Stromal cell of bone marrow (primary cell): ENCODE measurements at regions not wholly inside any gene's neighbourhood (a gene's known extent, or its start where the extent isn't known, plus 50 kb on each side); places are given as distances from the start of the nearest gene placed in this dataset.

Experiments
- DNase-seq: peaks from one replicate; pipeline ENCODE4 v3.0.0-alpha.2; 2012; ENCODE audit warnings: low read depth

GRCh38 chr13:107113387-107113786 is 545.5 kb upstream of the ARGLU1 start:
- no peak for DNase-seq

DNA sequence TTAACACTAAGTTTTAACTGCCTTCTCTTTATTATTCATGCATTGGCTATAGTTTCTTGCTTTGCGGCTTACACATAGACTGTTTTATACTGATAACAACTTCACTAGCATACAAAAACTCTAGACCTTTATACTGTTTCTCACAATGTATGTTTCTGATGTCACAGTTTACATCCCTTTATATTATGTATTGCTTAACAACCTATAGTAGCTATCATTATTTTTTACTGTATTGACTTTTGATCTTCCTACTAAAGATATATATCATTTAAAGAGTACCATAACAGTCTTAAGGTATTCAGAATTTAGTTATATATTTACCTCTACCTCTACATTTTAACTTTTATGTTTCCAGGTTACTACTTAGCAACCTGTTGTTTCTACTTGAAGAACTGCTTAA is 543.3 kb upstream of the ARGLU1 start:
- DNase-seq: no peak

- DNase-seq: no peak
These were observed 536.7 kb upstream of the ARGLU1 start for GRCh38 chr13:107104631-107105030.

DNA sequence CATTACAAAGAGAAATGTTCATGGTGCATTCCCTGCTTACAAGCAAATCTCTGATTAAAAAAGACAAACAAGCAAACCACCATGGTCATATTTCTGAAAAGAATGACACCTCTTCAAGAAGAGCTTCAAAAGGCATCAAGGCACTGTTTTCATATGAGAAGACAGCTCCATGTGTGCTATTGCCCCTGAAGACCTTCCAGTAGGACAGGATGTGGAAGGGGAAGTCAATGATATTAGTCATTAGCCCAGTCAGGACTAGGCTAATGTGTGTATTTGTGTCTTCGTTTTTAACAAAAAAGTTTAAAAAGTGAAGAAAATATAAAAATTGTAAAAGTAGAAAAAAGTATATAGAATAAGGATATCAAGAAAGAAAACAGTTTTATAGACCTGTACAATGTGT is 534.7 kb upstream of the ARGLU1 start:
- DNase-seq: no peak

DNA sequence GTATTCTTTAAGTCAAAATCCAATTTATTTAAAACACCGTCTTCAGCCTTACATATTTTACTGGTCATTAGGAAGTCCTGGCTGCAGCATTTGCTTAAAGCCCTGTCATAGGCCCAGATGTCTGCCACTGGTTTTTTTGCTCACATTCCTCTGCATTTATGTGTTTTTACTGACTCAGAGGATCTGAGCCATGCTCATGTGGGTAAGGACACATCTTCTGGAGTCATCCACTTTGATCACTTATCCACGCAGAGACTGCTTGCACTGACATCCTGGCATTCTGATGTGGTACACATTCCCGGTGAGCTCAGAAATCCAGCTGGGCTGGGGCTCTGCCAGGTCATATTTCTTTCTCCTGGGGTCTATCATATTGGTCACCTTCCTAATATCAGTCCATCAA is 531.7 kb upstream of the ARGLU1 start:
- DNase-seq: peak; percentile 64

DNA sequence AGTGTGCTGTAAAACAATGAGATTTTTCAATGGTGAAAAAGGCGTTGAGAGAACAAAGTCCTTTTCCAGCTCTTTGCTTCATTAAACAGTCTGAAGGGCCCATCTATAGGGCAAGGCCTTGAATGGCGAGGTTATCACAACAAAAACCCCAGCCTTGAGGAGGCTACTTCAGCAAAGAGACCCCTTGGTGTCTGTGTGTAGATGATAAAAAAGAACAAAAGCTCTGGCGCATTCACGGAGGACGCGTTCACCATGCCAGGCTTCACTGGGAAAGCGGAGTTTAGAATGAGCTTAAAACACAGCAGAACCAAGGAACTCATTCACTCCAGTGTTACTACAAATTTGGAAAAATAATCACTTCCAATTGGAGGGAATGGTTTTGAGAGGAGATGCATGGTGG is 530.0 kb upstream of the ARGLU1 start:
- no peak for DNase-seq

GRCh38 chr13:107095876-107096275 is 527.9 kb upstream of the ARGLU1 start:
- no peak for DNase-seq

- DNase-seq: no peak
These were observed 523.9 kb upstream of the ARGLU1 start for GRCh38 chr13:107091861-107092260.

DNA sequence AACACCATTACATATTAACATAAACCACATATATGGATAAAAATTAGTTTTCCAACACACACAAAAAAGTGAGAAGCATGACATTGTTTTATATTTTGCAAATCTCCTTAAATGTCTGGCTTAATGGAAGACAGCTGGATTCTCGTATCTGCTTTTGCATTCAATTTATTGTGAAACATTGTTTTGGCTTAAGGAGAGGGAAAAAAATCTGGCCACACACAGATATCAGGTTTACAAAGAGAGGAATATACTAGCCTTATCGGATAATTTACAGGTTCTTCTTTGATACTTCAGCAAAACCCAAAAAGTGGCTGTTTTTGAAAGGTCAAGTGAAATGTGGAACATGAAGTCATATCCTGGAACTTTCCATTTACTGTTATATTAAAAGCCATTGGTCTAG is 523.5 kb upstream of the ARGLU1 start:
- no peak for DNase-seq

- no peak for DNase-seq
These were observed 520.1 kb upstream of the ARGLU1 start for GRCh38 chr13:107088061-107088460.

DNA sequence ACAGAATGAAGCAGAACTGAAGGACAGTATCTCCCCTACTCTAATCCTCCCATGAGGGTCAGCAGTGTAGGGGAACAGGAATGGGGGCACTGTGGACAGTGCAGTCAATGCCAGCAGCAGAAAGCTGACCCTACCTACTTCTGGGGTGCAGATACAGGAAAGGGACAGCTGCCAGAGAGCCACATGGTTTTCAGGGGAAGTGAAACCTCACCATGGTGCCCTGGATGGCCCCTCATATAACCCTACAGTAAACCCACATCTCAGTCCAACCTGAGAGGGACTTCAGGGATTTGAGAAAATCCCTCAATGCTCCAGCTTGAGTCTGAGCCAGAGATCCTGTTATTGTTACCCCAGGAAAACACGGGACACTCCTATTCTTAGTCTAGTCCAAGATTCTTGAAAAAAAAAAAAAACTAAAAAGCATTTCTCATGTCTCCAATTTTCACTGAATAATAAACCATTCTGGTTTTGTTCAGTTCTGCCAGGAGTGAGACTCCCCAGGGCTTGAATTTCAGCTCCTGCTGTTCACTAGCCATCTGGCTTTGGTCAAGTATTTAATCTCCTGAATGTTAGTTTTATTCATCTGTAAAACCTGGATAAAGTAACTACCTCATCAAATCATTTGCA is 511.6 kb upstream of the ARGLU1 start:
- no peak for DNase-seq

DNA sequence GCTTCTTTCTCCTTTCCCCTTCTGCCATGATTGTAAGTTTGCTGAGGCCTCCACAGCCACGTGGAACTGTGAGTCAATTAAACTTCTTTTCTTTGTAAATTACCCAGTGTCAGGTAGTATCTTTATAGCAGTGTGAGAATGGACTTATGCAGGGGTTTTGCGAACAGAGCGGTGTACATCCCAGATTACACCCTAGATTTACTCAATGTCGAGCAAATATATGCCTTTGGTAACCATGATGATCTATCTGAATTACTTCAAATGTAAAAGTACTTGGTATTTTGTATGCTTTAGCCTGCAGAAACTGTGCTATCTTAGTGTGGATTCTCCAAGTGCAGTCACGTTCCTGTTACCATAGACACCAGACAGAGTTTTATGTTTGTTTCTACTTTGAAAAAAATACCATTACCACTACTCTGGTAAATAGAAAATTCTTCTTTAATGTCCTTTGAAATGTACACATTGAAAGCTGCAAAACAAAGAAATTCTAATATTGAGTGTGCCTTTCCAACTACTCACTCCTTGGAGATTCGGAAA is 510.4 kb upstream of the ARGLU1 start:
- DNase-seq: no peak

DNA sequence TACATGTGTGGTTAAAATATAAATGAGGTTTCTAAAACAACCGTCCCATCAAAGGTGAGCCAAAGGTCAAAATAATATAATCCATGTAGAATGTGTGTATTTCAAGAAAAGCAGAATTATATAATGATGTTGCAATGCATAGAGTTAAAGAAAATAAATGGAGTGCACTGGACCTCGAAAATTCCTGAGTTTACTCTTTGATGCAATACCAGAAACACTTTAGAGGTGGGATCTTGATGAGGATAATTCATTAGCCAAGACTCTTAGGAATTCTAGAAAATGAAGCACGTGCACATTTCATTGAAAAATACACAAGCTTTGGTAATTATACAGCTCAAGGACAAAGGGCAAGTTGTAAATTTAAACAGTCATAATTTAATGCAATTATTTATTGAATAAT is 508.9 kb upstream of the ARGLU1 start:
- DNase-seq: no peak

DNA sequence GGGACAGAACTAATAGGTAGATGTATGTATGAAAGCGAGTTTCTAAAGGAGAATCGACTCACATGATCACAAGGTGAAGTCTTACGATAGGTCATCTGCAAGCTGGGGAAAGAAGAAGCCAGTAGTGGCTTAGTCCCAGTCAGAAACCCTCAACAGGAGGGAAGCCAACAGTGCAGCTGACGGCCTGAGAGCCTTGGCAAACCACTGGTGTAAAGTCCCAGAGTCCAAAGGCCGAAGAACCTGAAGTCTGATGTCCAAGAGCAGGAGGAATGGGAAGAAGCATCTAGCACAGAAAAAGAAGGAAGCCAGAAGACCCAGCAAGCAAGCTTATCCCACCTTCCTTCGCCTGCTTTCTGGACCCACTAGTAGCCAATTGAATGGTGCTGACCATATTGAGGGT is 507.6 kb upstream of the ARGLU1 start:
- DNase-seq: no peak

- no peak for DNase-seq
These were observed 502.9 kb upstream of the ARGLU1 start for GRCh38 chr13:107070792-107071191.

- DNase-seq: no peak
These were observed 501.3 kb upstream of the ARGLU1 start for GRCh38 chr13:107069108-107069776.

- DNase-seq: no peak
These were observed 499.4 kb upstream of the ARGLU1 start for GRCh38 chr13:107067381-107067780.

DNA sequence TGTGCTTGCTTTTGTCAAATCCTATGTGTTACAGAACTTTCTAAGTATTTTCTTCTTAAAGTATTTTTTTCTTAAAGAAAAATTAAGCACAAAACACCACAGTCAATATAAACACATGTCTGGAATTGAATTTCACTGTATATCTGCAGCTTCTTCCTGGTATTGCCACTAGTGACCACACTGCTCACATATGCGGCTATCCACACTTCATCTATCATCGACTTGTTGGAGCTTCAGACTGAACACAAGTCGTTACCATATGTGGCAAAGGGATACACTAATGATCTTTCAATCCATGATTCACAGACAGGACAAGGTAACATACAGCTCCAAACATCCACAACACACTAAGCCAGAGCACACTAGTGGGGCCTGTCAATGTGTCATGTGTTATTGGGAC is 498.4 kb upstream of the ARGLU1 start:
- no peak for DNase-seq

GRCh38 chr13:107065036-107065435 is 497.1 kb upstream of the ARGLU1 start:
- DNase-seq: no peak

DNA sequence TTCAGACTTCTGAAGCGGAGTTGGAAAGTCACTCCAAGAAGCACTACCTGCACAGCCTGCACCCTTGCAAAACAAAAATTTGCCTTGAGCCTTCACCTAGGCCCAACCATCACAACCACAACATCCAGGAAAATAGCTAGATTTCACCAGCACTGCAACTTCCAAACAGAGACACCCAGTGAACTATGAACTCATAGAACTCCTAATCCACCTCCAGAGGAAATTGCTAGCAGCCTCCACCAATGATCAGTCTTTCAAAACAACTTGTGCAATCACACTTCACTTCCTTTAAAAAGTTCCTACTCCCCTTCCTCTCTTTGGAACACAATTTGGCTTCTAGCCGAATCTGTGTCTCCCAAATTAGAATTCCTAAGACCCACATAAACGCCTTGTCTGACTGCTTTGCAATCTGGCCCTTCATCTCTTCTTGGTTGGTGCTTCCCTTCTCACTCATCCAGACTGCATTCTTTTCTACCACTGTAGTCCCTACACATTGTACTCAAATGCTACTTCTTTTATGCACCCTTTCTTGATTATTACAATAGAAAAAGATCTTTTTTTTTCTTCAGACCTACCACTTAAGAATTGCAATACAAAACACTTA is 489.2 kb upstream of the ARGLU1 start:
- no peak for DNase-seq

- peak; percentile 9 for DNase-seq
These were observed 475.4 kb upstream of the ARGLU1 start for GRCh38 chr13:107043021-107043956.

GRCh38 chr13:107035778-107036177 is 467.8 kb upstream of the ARGLU1 start:
- DNase-seq: peak; percentile 28
